WTC11 (cell line): ENCODE measurements at regions not wholly inside any gene's neighbourhood (a gene's known extent, or its start where the extent isn't known, plus 50 kb on each side); places are given as distances from the start of the nearest gene placed in this dataset.

Experiments
- ATAC-seq: fragments of 200-7000 bp; cut with Tn5 transposase; 2 replicates; pipeline ENCODE4 v1.10.0; 2021; ENCODE audit warnings: mild to moderate bottlenecking, moderate library complexity
- CTCF ChIA-PET: fragments of 300-600 bp; sonication (Branson Sonifier 250); formaldehyde crosslinking; loops from one replicate; lab custom pipeline; 2021; ENCODE audit warnings: antibody characterized with exemption; lab: Charles Lee
- POLR2A ChIA-PET: fragments of 350-600 bp; sonication (Branson Sonifier 250); formaldehyde crosslinking; loops from one replicate; lab custom pipeline; 2021; ENCODE audit warnings: antibody characterized with exemption; lab: Charles Lee
- DNase-seq: peaks from one replicate; pipeline ENCODE4 v3.0.0; 2021; ENCODE audit warnings: low spot score
- H3K27ac Mint-ChIP-seq: 2 replicates; pipeline ENCODE4 v1.8.0; 2021; ENCODE audit warnings: mixed read lengths
- H3K27me3 Mint-ChIP-seq: 2 replicates; pipeline ENCODE4 v1.8.0; 2021; ENCODE audit warnings: low read depth, mild to moderate bottlenecking, moderate library complexity, mixed read lengths
- H3K36me3 Mint-ChIP-seq: 2 replicates; pipeline ENCODE4 v1.8.0; 2021; ENCODE audit warnings: mixed read lengths
- H3K4me1 Mint-ChIP-seq: 2 replicates; pipeline ENCODE4 v1.8.0; 2022; ENCODE audit warnings: mixed read lengths
- H3K4me3 Mint-ChIP-seq: 2 replicates; pipeline ENCODE4 v1.8.0; 2021; ENCODE audit warnings: mild to moderate bottlenecking, moderate library complexity, mixed read lengths
- H3K9me3 Mint-ChIP-seq: 2 replicates; pipeline ENCODE4 v1.8.0; 2021; ENCODE audit warnings: mixed read lengths
- CREB1 ChIP-seq: sonication (generic); formaldehyde crosslinking; IDR thresholded peaks from 2 replicates; pipeline ENCODE4 v1.8.0; 2023; ENCODE audit warnings: mild to moderate bottlenecking, missing genetic modification reagents
- CREM ChIP-seq: sonication (generic); formaldehyde crosslinking; IDR thresholded peaks from 2 replicates; pipeline ENCODE4 v1.8.1; 2022; ENCODE audit warnings: mild to moderate bottlenecking, missing genetic modification reagents, moderate library complexity
- FOXJ3 ChIP-seq: sonication (generic); formaldehyde crosslinking; IDR thresholded peaks from 2 replicates; pipeline ENCODE4 v1.9.0; 2021; ENCODE audit warnings: missing genetic modification reagents, mild to moderate bottlenecking, borderline replicate concordance
- HMGA2 ChIP-seq: fragments of 250-450 bp; sonication (Bioruptor Pico); IDR thresholded peaks from 2 replicates; pipeline ENCODE4 v1.4.0; 2021; ENCODE audit warnings: mild to moderate bottlenecking, moderate library complexity
- OVOL2 ChIP-seq: fragments of 250-450 bp; sonication (Bioruptor Pico); IDR thresholded peaks from 2 replicates; pipeline ENCODE4 v1.9.0; 2021; ENCODE audit warnings: mild to moderate bottlenecking, borderline replicate concordance
- TEAD4 ChIP-seq: sonication (generic); formaldehyde crosslinking; IDR thresholded peaks from 2 replicates; pipeline ENCODE4 v1.8.0; 2022; ENCODE audit warnings: mild to moderate bottlenecking, missing genetic modification reagents
- TP53 ChIP-seq: sonication (generic); formaldehyde crosslinking; IDR thresholded peaks from 2 replicates; pipeline ENCODE4 v1.8.1; 2023; ENCODE audit warnings: mild to moderate bottlenecking, missing genetic modification reagents
- ZNF423 ChIP-seq: fragments of 250-450 bp; sonication (Bioruptor Pico); IDR thresholded peaks from 2 replicates; pipeline ENCODE4 v2.1.2; 2022; ENCODE audit warnings: mild to moderate bottlenecking, moderate library complexity
- TF ChIP-seq, protein P1 (sequence below): sonication (generic); formaldehyde crosslinking; IDR thresholded peaks from 2 replicates; pipeline ENCODE4 v1.8.0; 2022; ENCODE audit warnings: mild to moderate bottlenecking, missing genetic modification reagents
- TF ChIP-seq, protein P2 (sequence below): fragments of 250-450 bp; sonication (Bioruptor Pico); IDR thresholded peaks from 2 replicates; pipeline ENCODE4 v1.9.0; 2021; ENCODE audit warnings: mild to moderate bottlenecking, borderline replicate concordance
- TF ChIP-seq, protein P3 (sequence below): sonication (generic); formaldehyde crosslinking; IDR thresholded peaks from 2 replicates; pipeline ENCODE4 v1.8.0; 2023; ENCODE audit warnings: missing genetic modification reagents, mild to moderate bottlenecking, borderline replicate concordance
- TF ChIP-seq, protein P4 (sequence below): sonication (generic); formaldehyde crosslinking; IDR thresholded peaks from 2 replicates; pipeline ENCODE4 v1.8.1; 2023; ENCODE audit warnings: mild to moderate bottlenecking, missing genetic modification reagents

DNA sequence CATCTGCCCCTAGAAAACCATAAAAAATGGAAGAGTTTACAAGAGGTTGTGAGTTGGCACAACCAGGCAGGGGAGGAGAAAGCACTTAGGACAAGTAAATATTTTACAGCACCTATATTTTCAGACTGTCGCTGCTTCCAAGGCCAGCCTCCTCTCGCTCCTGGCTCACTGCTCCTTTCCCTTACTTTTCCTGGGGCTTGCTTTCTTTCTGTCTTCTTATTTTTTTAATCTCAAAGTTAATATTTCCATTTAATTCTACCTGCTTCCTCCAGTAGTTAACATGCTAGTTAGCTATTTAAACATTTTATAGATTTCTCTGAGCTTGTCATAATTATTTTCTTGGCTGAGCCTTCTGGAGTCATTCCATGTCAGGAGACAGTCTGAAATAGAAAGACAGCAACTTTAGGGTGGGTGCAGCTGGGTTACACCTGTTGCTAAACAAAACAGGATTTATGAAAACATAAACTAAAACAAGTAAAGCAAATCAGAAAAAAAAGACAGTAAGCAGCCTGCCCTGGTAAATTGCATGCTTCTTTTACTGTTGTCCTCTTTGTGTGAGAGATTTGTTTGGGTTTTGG is 330.1 kb downstream of the DLEU7 start (continued):
- no peak for TF ChIP-seq HMGA2 (CRISPR knock-in tag)
- TF ChIP-seq, protein P1, sequence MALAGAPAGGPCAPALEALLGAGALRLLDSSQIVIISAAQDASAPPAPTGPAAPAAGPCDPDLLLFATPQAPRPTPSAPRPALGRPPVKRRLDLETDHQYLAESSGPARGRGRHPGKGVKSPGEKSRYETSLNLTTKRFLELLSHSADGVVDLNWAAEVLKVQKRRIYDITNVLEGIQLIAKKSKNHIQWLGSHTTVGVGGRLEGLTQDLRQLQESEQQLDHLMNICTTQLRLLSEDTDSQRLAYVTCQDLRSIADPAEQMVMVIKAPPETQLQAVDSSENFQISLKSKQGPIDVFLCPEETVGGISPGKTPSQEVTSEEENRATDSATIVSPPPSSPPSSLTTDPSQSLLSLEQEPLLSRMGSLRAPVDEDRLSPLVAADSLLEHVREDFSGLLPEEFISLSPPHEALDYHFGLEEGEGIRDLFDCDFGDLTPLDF (CRISPR knock-in tag): no peak
- TF ChIP-seq, protein P2, sequence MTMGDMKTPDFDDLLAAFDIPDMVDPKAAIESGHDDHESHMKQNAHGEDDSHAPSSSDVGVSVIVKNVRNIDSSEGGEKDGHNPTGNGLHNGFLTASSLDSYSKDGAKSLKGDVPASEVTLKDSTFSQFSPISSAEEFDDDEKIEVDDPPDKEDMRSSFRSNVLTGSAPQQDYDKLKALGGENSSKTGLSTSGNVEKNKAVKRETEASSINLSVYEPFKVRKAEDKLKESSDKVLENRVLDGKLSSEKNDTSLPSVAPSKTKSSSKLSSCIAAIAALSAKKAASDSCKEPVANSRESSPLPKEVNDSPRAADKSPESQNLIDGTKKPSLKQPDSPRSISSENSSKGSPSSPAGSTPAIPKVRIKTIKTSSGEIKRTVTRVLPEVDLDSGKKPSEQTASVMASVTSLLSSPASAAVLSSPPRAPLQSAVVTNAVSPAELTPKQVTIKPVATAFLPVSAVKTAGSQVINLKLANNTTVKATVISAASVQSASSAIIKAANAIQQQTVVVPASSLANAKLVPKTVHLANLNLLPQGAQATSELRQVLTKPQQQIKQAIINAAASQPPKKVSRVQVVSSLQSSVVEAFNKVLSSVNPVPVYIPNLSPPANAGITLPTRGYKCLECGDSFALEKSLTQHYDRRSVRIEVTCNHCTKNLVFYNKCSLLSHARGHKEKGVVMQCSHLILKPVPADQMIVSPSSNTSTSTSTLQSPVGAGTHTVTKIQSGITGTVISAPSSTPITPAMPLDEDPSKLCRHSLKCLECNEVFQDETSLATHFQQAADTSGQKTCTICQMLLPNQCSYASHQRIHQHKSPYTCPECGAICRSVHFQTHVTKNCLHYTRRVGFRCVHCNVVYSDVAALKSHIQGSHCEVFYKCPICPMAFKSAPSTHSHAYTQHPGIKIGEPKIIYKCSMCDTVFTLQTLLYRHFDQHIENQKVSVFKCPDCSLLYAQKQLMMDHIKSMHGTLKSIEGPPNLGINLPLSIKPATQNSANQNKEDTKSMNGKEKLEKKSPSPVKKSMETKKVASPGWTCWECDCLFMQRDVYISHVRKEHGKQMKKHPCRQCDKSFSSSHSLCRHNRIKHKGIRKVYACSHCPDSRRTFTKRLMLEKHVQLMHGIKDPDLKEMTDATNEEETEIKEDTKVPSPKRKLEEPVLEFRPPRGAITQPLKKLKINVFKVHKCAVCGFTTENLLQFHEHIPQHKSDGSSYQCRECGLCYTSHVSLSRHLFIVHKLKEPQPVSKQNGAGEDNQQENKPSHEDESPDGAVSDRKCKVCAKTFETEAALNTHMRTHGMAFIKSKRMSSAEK: no peak
- TF ChIP-seq OVOL2 (CRISPR knock-in tag): no peak
- TF ChIP-seq TEAD4 (CRISPR knock-in tag): no peak
- TF ChIP-seq, protein P3, sequence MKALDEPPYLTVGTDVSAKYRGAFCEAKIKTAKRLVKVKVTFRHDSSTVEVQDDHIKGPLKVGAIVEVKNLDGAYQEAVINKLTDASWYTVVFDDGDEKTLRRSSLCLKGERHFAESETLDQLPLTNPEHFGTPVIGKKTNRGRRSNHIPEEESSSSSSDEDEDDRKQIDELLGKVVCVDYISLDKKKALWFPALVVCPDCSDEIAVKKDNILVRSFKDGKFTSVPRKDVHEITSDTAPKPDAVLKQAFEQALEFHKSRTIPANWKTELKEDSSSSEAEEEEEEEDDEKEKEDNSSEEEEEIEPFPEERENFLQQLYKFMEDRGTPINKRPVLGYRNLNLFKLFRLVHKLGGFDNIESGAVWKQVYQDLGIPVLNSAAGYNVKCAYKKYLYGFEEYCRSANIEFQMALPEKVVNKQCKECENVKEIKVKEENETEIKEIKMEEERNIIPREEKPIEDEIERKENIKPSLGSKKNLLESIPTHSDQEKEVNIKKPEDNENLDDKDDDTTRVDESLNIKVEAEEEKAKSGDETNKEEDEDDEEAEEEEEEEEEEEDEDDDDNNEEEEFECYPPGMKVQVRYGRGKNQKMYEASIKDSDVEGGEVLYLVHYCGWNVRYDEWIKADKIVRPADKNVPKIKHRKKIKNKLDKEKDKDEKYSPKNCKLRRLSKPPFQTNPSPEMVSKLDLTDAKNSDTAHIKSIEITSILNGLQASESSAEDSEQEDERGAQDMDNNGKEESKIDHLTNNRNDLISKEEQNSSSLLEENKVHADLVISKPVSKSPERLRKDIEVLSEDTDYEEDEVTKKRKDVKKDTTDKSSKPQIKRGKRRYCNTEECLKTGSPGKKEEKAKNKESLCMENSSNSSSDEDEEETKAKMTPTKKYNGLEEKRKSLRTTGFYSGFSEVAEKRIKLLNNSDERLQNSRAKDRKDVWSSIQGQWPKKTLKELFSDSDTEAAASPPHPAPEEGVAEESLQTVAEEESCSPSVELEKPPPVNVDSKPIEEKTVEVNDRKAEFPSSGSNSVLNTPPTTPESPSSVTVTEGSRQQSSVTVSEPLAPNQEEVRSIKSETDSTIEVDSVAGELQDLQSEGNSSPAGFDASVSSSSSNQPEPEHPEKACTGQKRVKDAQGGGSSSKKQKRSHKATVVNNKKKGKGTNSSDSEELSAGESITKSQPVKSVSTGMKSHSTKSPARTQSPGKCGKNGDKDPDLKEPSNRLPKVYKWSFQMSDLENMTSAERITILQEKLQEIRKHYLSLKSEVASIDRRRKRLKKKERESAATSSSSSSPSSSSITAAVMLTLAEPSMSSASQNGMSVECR (CRISPR knock-in tag): no peak
- TF ChIP-seq ZNF423: no peak
- TF ChIP-seq, protein P4, sequence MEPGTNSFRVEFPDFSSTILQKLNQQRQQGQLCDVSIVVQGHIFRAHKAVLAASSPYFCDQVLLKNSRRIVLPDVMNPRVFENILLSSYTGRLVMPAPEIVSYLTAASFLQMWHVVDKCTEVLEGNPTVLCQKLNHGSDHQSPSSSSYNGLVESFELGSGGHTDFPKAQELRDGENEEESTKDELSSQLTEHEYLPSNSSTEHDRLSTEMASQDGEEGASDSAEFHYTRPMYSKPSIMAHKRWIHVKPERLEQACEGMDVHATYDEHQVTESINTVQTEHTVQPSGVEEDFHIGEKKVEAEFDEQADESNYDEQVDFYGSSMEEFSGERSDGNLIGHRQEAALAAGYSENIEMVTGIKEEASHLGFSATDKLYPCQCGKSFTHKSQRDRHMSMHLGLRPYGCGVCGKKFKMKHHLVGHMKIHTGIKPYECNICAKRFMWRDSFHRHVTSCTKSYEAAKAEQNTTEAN (CRISPR knock-in tag): no peak

DNA sequence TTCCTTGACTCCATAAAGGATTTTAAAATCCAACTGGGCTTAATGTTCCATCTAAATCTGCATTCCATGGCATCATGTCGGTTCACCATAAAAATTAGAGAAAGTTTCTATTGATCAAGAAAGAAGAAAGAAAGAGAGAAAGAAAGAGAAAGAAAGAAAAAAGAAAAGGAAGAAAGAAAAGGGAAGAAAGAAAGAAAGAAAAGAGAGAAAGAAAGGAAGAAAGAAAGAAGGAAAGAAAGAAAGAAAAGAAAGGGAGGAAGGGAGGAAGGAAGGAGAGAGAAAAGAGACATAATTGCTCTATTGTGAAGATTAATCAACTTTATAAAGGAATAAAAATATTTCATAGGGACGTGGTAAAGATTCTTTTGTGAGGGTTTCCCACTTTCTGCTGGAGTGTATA is 329.2 kb downstream of the DLEU7 start:
- DNase-seq (no peak), ATAC-seq (no peak)
- H3K27me3 Mint-ChIP-seq: no peaks in the 10 kb centered on the region
- H3K27ac Mint-ChIP-seq: no peak overlapping the region
- CTCF ChIA-PET: no interaction called here
- peaks cover 12% of the 10 kb centered on the region for H3K4me1 Mint-ChIP-seq
- H3K9me3 Mint-ChIP-seq: peaks cover 3% of the 10 kb centered on the region
- TF ChIP-seq FOXJ3 (CRISPR knock-in tag) (no peak), TP53 (CRISPR knock-in tag) (no peak), CREM (CRISPR knock-in tag) (no peak), CREB1 (no peak)
- TF ChIP-seq, protein P2: no peak
- POLR2A ChIA-PET: no interaction called here
- no peak overlapping the region for H3K4me3 Mint-ChIP-seq
- H3K36me3 Mint-ChIP-seq: peaks cover 3% of the 10 kb centered on the region
